ACC112 (cell line): ENCODE measurements at regions not wholly inside any gene's neighbourhood (a gene's known extent, or its start where the extent isn't known, plus 50 kb on each side); places are given as distances from the start of the nearest gene placed in this dataset.
"Not testable (repeated sequence)": the region's sequence is repeated elsewhere in the genome, so short reads cannot be mapped to it uniquely, and the experiment has no call there.

Experiments used
- H2AFZ ChIP-seq: fragments of 200-600 bp; sonication (generic); one replicate; pipeline ENCODE4 v1.6.0; 2017; ENCODE audit warnings: antibody characterized with exemption, low read length; ENCODE audit not compliant: unreplicated experiment
- H3K27ac ChIP-seq: fragments of 200-600 bp; sonication (generic); 2 replicates; pipeline ENCODE4 v1.5.1; 2014; ENCODE audit warnings: low read depth, mild to moderate bottlenecking, antibody characterized with exemption, low read length, moderate library complexity
- H3K27me3 ChIP-seq: fragments of 200-600 bp; sonication (generic); 2 replicates; pipeline ENCODE4 v1.6.1; 2014; ENCODE audit warnings: mild to moderate bottlenecking, antibody characterized with exemption, low read length, moderate library complexity, mixed read lengths; ENCODE audit not compliant: insufficient read depth
- H3K36me3 ChIP-seq: fragments of 200-600 bp; sonication (generic); 2 replicates; pipeline ENCODE4 v1.6.1; 2016; ENCODE audit warnings: mild to moderate bottlenecking, antibody characterized with exemption, low read length, moderate library complexity, mixed read lengths; ENCODE audit not compliant: insufficient read depth
- H3K4me1 ChIP-seq: fragments of 200-600 bp; sonication (generic); one replicate; pipeline ENCODE4 v1.6.1; 2016; ENCODE audit warnings: low read length, mixed read lengths; ENCODE audit not compliant: insufficient read depth, unreplicated experiment, control insufficient read depth
- H3K4me3 ChIP-seq: fragments of 200-600 bp; sonication (generic); 2 replicates; pipeline ENCODE4 v1.5.1; 2014; ENCODE audit warnings: mild to moderate bottlenecking, low read depth, low read length
- H3K79me2 ChIP-seq: fragments of 200-600 bp; sonication (generic); one replicate; pipeline ENCODE4 v1.6.0; 2016; ENCODE audit warnings: low read length; ENCODE audit not compliant: control insufficient read depth, unreplicated experiment, insufficient read depth

- H2AFZ ChIP-seq: no peak overlapping the region
- no peaks in the 10 kb centered on the region for H3K79me2 ChIP-seq
- 0 out of 2 replicates have a peak, but pooled peaks cover 5% of the 10 kb centered on the region for H3K27me3 ChIP-seq
- no peak overlapping the region for H3K27ac ChIP-seq
- H3K4me3 ChIP-seq: no peak overlapping the region
- H3K4me1 ChIP-seq: no peaks in the 10 kb centered on the region
- H3K36me3 ChIP-seq: no peaks in the 10 kb centered on the region
Observed at GRCh38 chr2:236452238-236452637, 117.4 kb upstream of the ACKR3 start.

GRCh38 chr2:236454076-236454475 is 115.5 kb upstream of the ACKR3 start:
- Histone ChIP-seq H3K79me2 (no peaks in the 10 kb centered on the region), H2AFZ (no peak overlapping the region), H3K4me1 (no peaks in the 10 kb centered on the region), H3K27me3 (0 out of 2 replicates have a peak, but pooled peaks cover 5% of the 10 kb centered on the region), H3K27ac (no peak overlapping the region), H3K4me3 (no peak overlapping the region), H3K36me3 (no peaks in the 10 kb centered on the region)

GRCh38 chr2:236459393-236459792 is 110.2 kb upstream of the ACKR3 start:
- no peaks in the 10 kb centered on the region for H3K79me2 ChIP-seq
- H3K27me3 ChIP-seq: no peaks in the 10 kb centered on the region
- no peaks in the 10 kb centered on the region for H3K36me3 ChIP-seq
- H3K27ac ChIP-seq: no peak overlapping the region
- H2AFZ ChIP-seq: no peak overlapping the region
- H3K4me3 ChIP-seq: no peak overlapping the region
- H3K4me1 ChIP-seq: no peaks in the 10 kb centered on the region

GRCh38 chr2:236464140-236464539 is 105.5 kb upstream of the ACKR3 start:
- H2AFZ ChIP-seq: no peak overlapping the region
- H3K27ac ChIP-seq: no peak overlapping the region
- H3K4me1 ChIP-seq: no peaks in the 10 kb centered on the region
- 0 out of 2 replicates have a peak, but pooled peaks cover 6% of the 10 kb centered on the region for H3K27me3 ChIP-seq
- no peaks in the 10 kb centered on the region for H3K36me3 ChIP-seq
- no peaks in the 10 kb centered on the region for H3K79me2 ChIP-seq
- H3K4me3 ChIP-seq: no peak overlapping the region

- H3K27me3 ChIP-seq: no peaks in the 10 kb centered on the region; the same call in 1 of the 2 replicates
- H2AFZ ChIP-seq: no peak overlapping the region
- H3K36me3 ChIP-seq: no peaks in the 10 kb centered on the region
- H3K4me1 ChIP-seq: no peaks in the 10 kb centered on the region
- no peak overlapping the region for H3K4me3 ChIP-seq
- H3K27ac ChIP-seq: no peak overlapping the region
- no peaks in the 10 kb centered on the region for H3K79me2 ChIP-seq
Observed at GRCh38 chr2:236472720-236473495, 96.7 kb upstream of the ACKR3 start.

GRCh38 chr2:236473691-236474090 is 95.9 kb upstream of the ACKR3 start:
- H2AFZ ChIP-seq: no peak overlapping the region
- no peaks in the 10 kb centered on the region for H3K36me3 ChIP-seq
- no peaks in the 10 kb centered on the region for H3K4me1 ChIP-seq
- no peak overlapping the region for H3K27ac ChIP-seq
- H3K27me3 ChIP-seq: no peaks in the 10 kb centered on the region; the same call in 1 of the 2 replicates
- H3K79me2 ChIP-seq: no peaks in the 10 kb centered on the region
- H3K4me3 ChIP-seq: no peak overlapping the region

- H2AFZ ChIP-seq: no peak overlapping the region
- no peak overlapping the region for H3K4me3 ChIP-seq
- no peaks in the 10 kb centered on the region for H3K4me1 ChIP-seq
- H3K27me3 ChIP-seq: no peaks in the 10 kb centered on the region; the same call in 1 of the 2 replicates
- no peaks in the 10 kb centered on the region for H3K36me3 ChIP-seq
- H3K27ac ChIP-seq: no peak overlapping the region
- H3K79me2 ChIP-seq: no peaks in the 10 kb centered on the region
Observed at GRCh38 chr2:236479814-236480213, 89.8 kb upstream of the ACKR3 start.

GRCh38 chr2:236483102-236483501 is 86.5 kb upstream of the ACKR3 start:
- Histone ChIP-seq H3K4me3 (no peak overlapping the region), H3K4me1 (no peaks in the 10 kb centered on the region), H3K79me2 (no peaks in the 10 kb centered on the region), H2AFZ (no peak overlapping the region), H3K36me3 (no peaks in the 10 kb centered on the region), H3K27me3 (no peaks in the 10 kb centered on the region; the same call in 1 of the 2 replicates), H3K27ac (no peak overlapping the region)

- H3K27ac ChIP-seq: no peak overlapping the region
- H2AFZ ChIP-seq: no peak overlapping the region
- no peaks in the 10 kb centered on the region; the same call in 1 of the 2 replicates for H3K27me3 ChIP-seq
- no peaks in the 10 kb centered on the region for H3K36me3 ChIP-seq
- no peaks in the 10 kb centered on the region for H3K4me1 ChIP-seq
- H3K79me2 ChIP-seq: no peaks in the 10 kb centered on the region
- no peak overlapping the region for H3K4me3 ChIP-seq
Observed at GRCh38 chr2:236485519-236485918, 84.1 kb upstream of the ACKR3 start.

GRCh38 chr2:236489083-236489482 is 80.5 kb upstream of the ACKR3 start:
- not testable (repeated sequence) for H3K27ac ChIP-seq, H3K27me3 ChIP-seq, H3K4me1 ChIP-seq, H3K36me3 ChIP-seq, H3K4me3 ChIP-seq, H2AFZ ChIP-seq, H3K79me2 ChIP-seq

GRCh38 chr2:236489895-236490404 is 79.7 kb upstream of the ACKR3 start:
- Histone ChIP-seq H3K27me3 (no peaks in the 10 kb centered on the region), H3K79me2 (no peaks in the 10 kb centered on the region), H3K4me3 (no peak overlapping the region), H3K4me1 (no peaks in the 10 kb centered on the region), H3K27ac (no peak overlapping the region), H2AFZ (no peak overlapping the region), H3K36me3 (no peaks in the 10 kb centered on the region)
